ENCODE measurements at regions not wholly inside any gene's neighbourhood (a gene's known extent, or its start where the extent isn't known, plus 50 kb on each side); places are given as distances from the start of the nearest gene placed in this dataset.

DNA sequence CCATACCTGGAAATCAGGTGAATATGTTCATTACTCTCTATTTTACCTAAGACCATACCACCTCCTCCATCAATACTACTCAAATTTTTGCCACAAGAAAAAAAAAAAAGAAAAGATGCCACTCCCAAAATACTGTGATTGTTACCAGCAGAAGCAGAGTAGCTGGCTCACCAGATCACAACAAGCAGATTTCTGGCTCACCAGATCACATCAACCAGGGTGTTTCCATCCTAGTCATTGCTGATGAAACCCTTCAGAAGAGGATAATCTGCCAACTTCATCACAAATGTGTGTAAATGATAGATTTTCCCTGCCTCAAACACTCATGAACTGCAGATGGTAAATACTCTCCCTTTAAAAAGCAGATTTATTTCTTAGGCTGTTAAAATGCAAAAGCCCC, 109.7 kb upstream of the NAMPT start:
- no peak overlapping the region for H3K4me3 ChIP-seq
- intact Hi-C loops (cut with DNase I) = no loop called here
- no peak for DNase-seq
- no peak for TF ChIP-seq EP300 (IDR thresholded peaks at IDR 0.05)
- no peak for TF ChIP-seq POLR2A (IDR thresholded peaks at IDR 0.05)
- TF ChIP-seq POLR2AphosphoS5 (IDR thresholded peaks at IDR 0.05) = no peak
- no peaks in the 10 kb centered on the region for H3K27me3 ChIP-seq
- no peaks in the 10 kb centered on the region for H3K36me3 ChIP-seq
- no peak overlapping the region for H3K27ac ChIP-seq
- H3K4me1 ChIP-seq = no peaks in the 10 kb centered on the region
- no peaks in the 10 kb centered on the region for H3K9me3 ChIP-seq

- Histone ChIP-seq H3K9me3 (no peaks in the 10 kb centered on the region), H3K4me3 (no peak overlapping the region), H3K36me3 (no peaks in the 10 kb centered on the region), H3K27me3 (no peaks in the 10 kb centered on the region), H3K27ac (no peak overlapping the region), H3K4me1 (no peaks in the 10 kb centered on the region)
- intact Hi-C loops (cut with DNase I) = no loop called here
- no peak for TF ChIP-seq POLR2A (IDR thresholded peaks at IDR 0.05)
- TF ChIP-seq CTCF (IDR thresholded peaks at IDR 0.05) = no peak
- TF ChIP-seq POLR2AphosphoS5 (IDR thresholded peaks at IDR 0.05) = no peak
- no peak for TF ChIP-seq EP300 (IDR thresholded peaks at IDR 0.05)
- no peak for DNase-seq
- 74 to 88% methylated on average over 6 of the region's 6 CpGs for WGBS, 2 donors
These were observed 108.9 kb upstream of the NAMPT start for GRCh38 chr7:106393564-106394251.

GRCh38 chr7:106392590-106392989, 107.8 kb upstream of the NAMPT start:
- intact Hi-C loops (cut with DNase I) = no loop called here
- no peak for DNase-seq
- no peak for TF ChIP-seq POLR2AphosphoS5 (IDR thresholded peaks at IDR 0.05)
- no peak for TF ChIP-seq POLR2A (IDR thresholded peaks at IDR 0.05)
- no peak for TF ChIP-seq CTCF (IDR thresholded peaks at IDR 0.05)
- no peak for TF ChIP-seq EP300 (IDR thresholded peaks at IDR 0.05)
- H3K27me3 ChIP-seq = no peaks in the 10 kb centered on the region
- H3K27ac ChIP-seq = no peak overlapping the region
- H3K9me3 ChIP-seq = no peaks in the 10 kb centered on the region
- H3K36me3 ChIP-seq = no peaks in the 10 kb centered on the region
- no peak overlapping the region for H3K4me3 ChIP-seq
- no peaks in the 10 kb centered on the region for H3K4me1 ChIP-seq
- 72 to 79% methylated on average over 2 of the region's 2 CpGs for WGBS, 2 donors

DNA sequence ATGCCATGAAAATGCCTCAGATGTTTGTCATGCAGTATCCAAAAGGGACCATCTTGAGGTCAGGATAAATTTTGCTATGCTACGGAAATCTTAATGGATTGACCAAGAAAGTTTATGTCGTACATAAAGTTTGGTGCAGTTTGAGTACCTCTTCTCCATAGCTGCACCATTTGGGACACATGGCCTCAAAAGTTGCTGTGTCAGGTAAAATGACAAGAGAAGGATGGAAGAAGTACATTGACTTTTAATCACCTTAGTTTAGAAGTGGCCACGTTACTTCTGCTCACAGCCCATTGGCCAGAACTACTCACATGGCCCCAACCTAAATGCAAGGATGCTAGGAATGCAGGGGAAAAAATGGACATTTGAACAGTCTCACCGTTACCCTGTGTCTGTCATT, 107.4 kb upstream of the NAMPT start:
- intact Hi-C loops (cut with DNase I) = no loop called here
- DNase-seq = no peak
- Histone ChIP-seq H3K27me3 (no peaks in the 10 kb centered on the region), H3K4me3 (no peak overlapping the region), H3K4me1 (no peaks in the 10 kb centered on the region), H3K9me3 (no peaks in the 10 kb centered on the region), H3K36me3 (no peaks in the 10 kb centered on the region), H3K27ac (no peak overlapping the region)
- 92 to 95% methylated on average over 4 of the region's 4 CpGs for WGBS, 2 donors
- no peak for TF ChIP-seq EP300 (IDR thresholded peaks at IDR 0.05)
- no peak for TF ChIP-seq POLR2AphosphoS5 (IDR thresholded peaks at IDR 0.05)
- TF ChIP-seq CTCF (IDR thresholded peaks at IDR 0.05) = no peak
- no peak for TF ChIP-seq POLR2A (IDR thresholded peaks at IDR 0.05)

- WGBS, 2 donors = 96 to 98% methylated on average over 5 of the region's 5 CpGs
- TF ChIP-seq POLR2A (IDR thresholded peaks at IDR 0.05) (no peak), CTCF (IDR thresholded peaks at IDR 0.05) (no peak), POLR2AphosphoS5 (IDR thresholded peaks at IDR 0.05) (no peak), EP300 (IDR thresholded peaks at IDR 0.05) (no peak)
- DNase-seq = no peak
- intact Hi-C loops (cut with DNase I) = no loop called here
- Histone ChIP-seq H3K36me3 (no peaks in the 10 kb centered on the region), H3K9me3 (no peaks in the 10 kb centered on the region), H3K4me1 (no peaks in the 10 kb centered on the region), H3K27me3 (no peaks in the 10 kb centered on the region), H3K4me3 (no peak overlapping the region), H3K27ac (no peak overlapping the region)
These were observed 102.2 kb upstream of the NAMPT start for GRCh38 chr7:106386958-106387357.

Measured in sigmoid colon (tissue), 6 donors.